RWPE1 (cell line): ENCODE measurements at regions not wholly inside any gene's neighbourhood (a gene's known extent, or its start where the extent isn't known, plus 50 kb on each side); places are given as distances from the start of the nearest gene placed in this dataset.

Source experiments
- CTCF ChIA-PET: fragments of 350-600 bp; sonication (Branson Sonifier 250); formaldehyde crosslinking; extraction: SDS; loops from one replicate; lab custom pipeline; 2021; lab: Yijun Ruan, JAX
- POLR2A ChIA-PET: fragments of 400-600 bp; formaldehyde crosslinking; extraction: SDS; loops from one replicate; lab custom pipeline; 2020; ENCODE audit warnings: antibody characterized with exemption; ENCODE audit not compliant: low non-redundant PET; lab: Yijun Ruan, JAX
- DNase-seq: peaks from one replicate; pipeline ENCODE4 v3.0.0; 2012; ENCODE audit warnings: low spot score
- H3K27ac ChIP-seq: fragments of 450-650 bp; 2 replicates; pipeline ENCODE4 v1.5.1; 2017
- CTCF ChIP-seq: fragments of 450-650 bp; conservative IDR thresholded peaks from 2 replicates; pipeline ENCODE4 v1.5.1; 2017; ENCODE audit warnings: low read depth, mild to moderate bottlenecking

GRCh38 chr13:44078806-44079376, 199.2 kb downstream of the LACC1 start:
- ChIA-PET POLR2A (no interaction called here), CTCF (no interaction called here)
- no peak for TF ChIP-seq CTCF
- H3K27ac ChIP-seq = no peak overlapping the region
- DNase-seq = no peak

- H3K27ac ChIP-seq = no peak overlapping the region
- TF ChIP-seq CTCF = no peak
- POLR2A ChIA-PET = no interaction called here
- DNase-seq = no peak
- CTCF ChIA-PET = no interaction called here
Observed at GRCh38 chr13:44079413-44080205, 199.9 kb downstream of the LACC1 start.

- no peak for TF ChIP-seq CTCF
- POLR2A ChIA-PET = no interaction called here
- no peak overlapping the region for H3K27ac ChIP-seq
- CTCF ChIA-PET = no interaction called here
- DNase-seq = no peak
Observed at GRCh38 chr13:44084146-44084545, 204.4 kb downstream of the LACC1 start.

GRCh38 chr13:44086389-44086788, 206.7 kb downstream of the LACC1 start:
- POLR2A ChIA-PET = no interaction called here
- CTCF ChIA-PET = no interaction called here
- TF ChIP-seq CTCF = no peak

GRCh38 chr13:44088411-44088810, 208.7 kb downstream of the LACC1 start:
- no peak for TF ChIP-seq CTCF
- H3K27ac ChIP-seq = no peak overlapping the region
- CTCF ChIA-PET = no interaction called here
- POLR2A ChIA-PET = no interaction called here
- DNase-seq = no peak

More at GRCh38 chr13:44086389-44086788, 206.7 kb downstream of the LACC1 start:
- no peak overlapping the region for H3K27ac ChIP-seq
- no peak for DNase-seq

- CTCF ChIA-PET = no interaction called here
- POLR2A ChIA-PET = no interaction called here
- DNase-seq = no peak
- TF ChIP-seq CTCF = no peak
- H3K27ac ChIP-seq = no peak overlapping the region
Observed at GRCh38 chr13:44088991-44089413, 209.3 kb downstream of the LACC1 start.
